ENCODE measurements at regions not wholly inside any gene's neighbourhood (a gene's known extent, or its start where the extent isn't known, plus 50 kb on each side); places are given as distances from the start of the nearest gene placed in this dataset.

DNA sequence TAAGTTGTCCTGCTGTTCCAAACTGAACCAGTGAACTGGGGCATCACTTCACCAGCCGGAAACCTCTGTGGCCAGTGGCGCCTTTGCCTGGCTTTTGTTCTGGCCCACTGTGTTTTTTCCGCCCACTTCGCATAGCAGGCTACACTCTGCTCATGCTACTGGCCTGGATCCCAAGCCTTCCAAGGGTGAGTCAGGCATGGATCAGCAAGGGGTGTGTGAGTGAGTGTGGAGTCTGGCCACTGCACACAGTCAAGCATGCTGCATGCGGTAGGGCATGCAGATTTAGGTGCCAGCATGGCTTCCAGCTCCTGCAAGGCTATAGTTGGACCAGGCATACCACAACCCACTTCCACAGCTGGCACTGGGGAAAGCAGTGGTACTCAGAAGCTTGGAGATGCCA, 1967.9 kb downstream of the C4orf33 start:
- TF ChIP-seq, protein P1, sequence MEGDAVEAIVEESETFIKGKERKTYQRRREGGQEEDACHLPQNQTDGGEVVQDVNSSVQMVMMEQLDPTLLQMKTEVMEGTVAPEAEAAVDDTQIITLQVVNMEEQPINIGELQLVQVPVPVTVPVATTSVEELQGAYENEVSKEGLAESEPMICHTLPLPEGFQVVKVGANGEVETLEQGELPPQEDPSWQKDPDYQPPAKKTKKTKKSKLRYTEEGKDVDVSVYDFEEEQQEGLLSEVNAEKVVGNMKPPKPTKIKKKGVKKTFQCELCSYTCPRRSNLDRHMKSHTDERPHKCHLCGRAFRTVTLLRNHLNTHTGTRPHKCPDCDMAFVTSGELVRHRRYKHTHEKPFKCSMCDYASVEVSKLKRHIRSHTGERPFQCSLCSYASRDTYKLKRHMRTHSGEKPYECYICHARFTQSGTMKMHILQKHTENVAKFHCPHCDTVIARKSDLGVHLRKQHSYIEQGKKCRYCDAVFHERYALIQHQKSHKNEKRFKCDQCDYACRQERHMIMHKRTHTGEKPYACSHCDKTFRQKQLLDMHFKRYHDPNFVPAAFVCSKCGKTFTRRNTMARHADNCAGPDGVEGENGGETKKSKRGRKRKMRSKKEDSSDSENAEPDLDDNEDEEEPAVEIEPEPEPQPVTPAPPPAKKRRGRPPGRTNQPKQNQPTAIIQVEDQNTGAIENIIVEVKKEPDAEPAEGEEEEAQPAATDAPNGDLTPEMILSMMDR (IDR thresholded peaks at IDR 0.05): no peak
- no peak for TF ChIP-seq POLR2A (IDR thresholded peaks at IDR 0.05; ENCODE audit: low read depth)
